ENCODE measurements at regions not wholly inside any gene's neighbourhood (a gene's known extent, or its start where the extent isn't known, plus 50 kb on each side); places are given as distances from the start of the nearest gene placed in this dataset.

- Histone ChIP-seq H3K9me2 (ENCODE audit: insufficient read depth, low read length) (no peaks in the 10 kb centered on the region), H3F3A (ENCODE audit: insufficient read depth, low read length, poor library complexity, severe bottlenecking) (no peaks in the 10 kb centered on the region), H3K9ac (ENCODE audit: low read length) (no peak overlapping the region), H3K27me3 (ENCODE audit: insufficient read depth, low read depth, low read length) (no peaks in the 10 kb centered on the region), H3K4me3 (ENCODE audit: low read length) (no peak overlapping the region), H3K9me3 (ENCODE audit: low read length) (no peaks in the 10 kb centered on the region), H3K79me2 (replicated peaks; ENCODE audit: insufficient read depth, low read length) (no peaks in the 10 kb centered on the region), H2AFZ (ENCODE audit: low read depth, low read length) (no peak overlapping the region), H4K20me1 (ENCODE audit: insufficient read depth) (no peaks in the 10 kb centered on the region), H3K4me2 (ENCODE audit: low read length) (no peak overlapping the region), H3K27ac (ENCODE audit: low read length) (no peak overlapping the region), H3K36me3 (ENCODE audit: insufficient read depth, low read length) (no peaks in the 10 kb centered on the region)
- TF ChIP-seq TAF1 (IDR thresholded peaks at IDR 0.05; ENCODE audit: low read depth), result no peak
- no peak for TF ChIP-seq MXI1 (conservative IDR thresholded peaks at IDR 0.05; ENCODE audit: poor library complexity, severe bottlenecking)
- no peak for TF ChIP-seq EP300 (conservative IDR thresholded peaks at IDR 0.05; ENCODE audit: poor library complexity, severe bottlenecking)
- TF ChIP-seq RAD21 (conservative IDR thresholded peaks at IDR 0.05), result no peak
- TF ChIP-seq POLR2AphosphoS5 (IDR thresholded peaks at IDR 0.05), result no peak
- TF ChIP-seq CTCF (IDR thresholded peaks at IDR 0.05; ENCODE audit: poor library complexity, severe bottlenecking), result no peak
- no peak for TF ChIP-seq SMC3 (conservative IDR thresholded peaks at IDR 0.05; ENCODE audit: poor library complexity)
- no peak for TF ChIP-seq REST (IDR thresholded peaks at IDR 0.05; ENCODE audit: borderline replicate concordance)
- no peak for TF ChIP-seq EZH2 (IDR thresholded peaks at IDR 0.05; ENCODE audit: borderline replicate concordance, insufficient read depth, low read length, poor library complexity, severe bottlenecking)
Measured at GRCh38 chr12:125470838-125471783, 405.9 kb downstream of the AACS start.

- Histone ChIP-seq H3F3A (ENCODE audit: insufficient read depth, low read length, poor library complexity, severe bottlenecking) (no peaks in the 10 kb centered on the region), H3K27ac (ENCODE audit: low read length) (no peak overlapping the region), H3K4me3 (ENCODE audit: low read length) (no peak overlapping the region), H4K20me1 (ENCODE audit: insufficient read depth) (no peaks in the 10 kb centered on the region), H2AFZ (ENCODE audit: low read depth, low read length) (no peak overlapping the region), H3K27me3 (ENCODE audit: insufficient read depth, low read depth, low read length) (no peaks in the 10 kb centered on the region), H3K9ac (ENCODE audit: low read length) (no peak overlapping the region), H3K79me2 (replicated peaks; ENCODE audit: insufficient read depth, low read length) (no peaks in the 10 kb centered on the region), H3K36me3 (ENCODE audit: insufficient read depth, low read length) (no peaks in the 10 kb centered on the region), H3K4me2 (ENCODE audit: low read length) (no peak overlapping the region), H3K9me3 (ENCODE audit: low read length) (no peaks in the 10 kb centered on the region), H3K9me2 (ENCODE audit: insufficient read depth, low read length) (no peaks in the 10 kb centered on the region)
- no peak for TF ChIP-seq REST (IDR thresholded peaks at IDR 0.05; ENCODE audit: borderline replicate concordance)
- TF ChIP-seq CTCF (IDR thresholded peaks at IDR 0.05; ENCODE audit: poor library complexity, severe bottlenecking), result no peak
- TF ChIP-seq EP300 (conservative IDR thresholded peaks at IDR 0.05; ENCODE audit: poor library complexity, severe bottlenecking), result no peak
- TF ChIP-seq EZH2 (IDR thresholded peaks at IDR 0.05; ENCODE audit: borderline replicate concordance, insufficient read depth, low read length, poor library complexity, severe bottlenecking), result no peak
- no peak for TF ChIP-seq SMC3 (conservative IDR thresholded peaks at IDR 0.05; ENCODE audit: poor library complexity)
- TF ChIP-seq MXI1 (conservative IDR thresholded peaks at IDR 0.05; ENCODE audit: poor library complexity, severe bottlenecking), result no peak
- TF ChIP-seq TAF1 (IDR thresholded peaks at IDR 0.05; ENCODE audit: low read depth), result no peak
- TF ChIP-seq POLR2AphosphoS5 (IDR thresholded peaks at IDR 0.05), result no peak
- TF ChIP-seq RAD21 (conservative IDR thresholded peaks at IDR 0.05), result no peak
Measured at GRCh38 chr12:125473501-125473900, 408.3 kb downstream of the AACS start.
